GM18519 (cell line): ENCODE measurements at regions not wholly inside any gene's neighbourhood (a gene's known extent, or its start where the extent isn't known, plus 50 kb on each side); places are given as distances from the start of the nearest gene placed in this dataset.
"Not testable (repeated sequence)": the region's sequence is repeated elsewhere in the genome, so short reads cannot be mapped to it uniquely, and the experiment has no call there.

Experiments
- ATAC-seq: cut with Tn5 transposase; IDR thresholded peaks from one replicate; pipeline ENCODE4 v1.9.1; 2021; ENCODE audit warnings: mild to moderate bottlenecking, moderate library complexity; ENCODE audit not compliant: unreplicated experiment, low FRiP score

DNA sequence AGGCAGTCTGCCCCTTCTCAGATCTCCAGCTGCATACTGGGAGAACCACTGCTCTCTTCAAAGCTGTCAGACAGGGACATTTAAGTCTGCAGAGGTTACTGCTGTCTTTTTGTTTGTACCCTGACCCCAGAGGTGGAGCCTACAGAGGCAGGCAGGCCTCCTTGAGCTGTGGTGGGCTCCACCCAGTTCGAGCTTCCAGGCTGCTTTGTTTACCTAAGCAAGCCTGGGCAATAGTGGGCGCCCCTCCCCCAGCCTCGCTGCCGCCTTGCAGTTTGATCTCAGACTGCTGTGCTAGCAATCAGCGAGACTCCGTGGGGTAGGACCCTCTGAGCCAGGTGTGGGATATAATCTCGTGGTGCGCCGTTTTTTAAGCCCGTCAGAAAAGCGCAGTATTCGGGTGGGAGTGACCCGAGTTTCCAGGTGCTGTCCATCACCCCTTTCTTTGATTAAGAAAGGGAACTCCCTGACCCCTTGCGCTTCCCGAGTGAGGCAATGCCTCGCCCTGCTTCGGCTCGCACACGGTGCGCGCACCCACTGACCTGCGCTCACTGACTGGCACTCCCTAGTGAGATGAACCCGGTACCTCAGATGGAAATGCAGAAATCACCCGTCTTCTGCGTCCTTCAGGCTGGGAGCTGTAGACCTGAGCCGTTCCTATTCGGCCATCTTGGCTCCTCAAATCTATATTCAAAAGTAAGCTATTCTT lies 224.4 kb downstream of the ZNF326 start:
- ATAC-seq, result not testable (repeated sequence)

- no peak for ATAC-seq
Measured at GRCh38 chr1:90210633-90211491, 216.0 kb downstream of the ZNF326 start.

DNA sequence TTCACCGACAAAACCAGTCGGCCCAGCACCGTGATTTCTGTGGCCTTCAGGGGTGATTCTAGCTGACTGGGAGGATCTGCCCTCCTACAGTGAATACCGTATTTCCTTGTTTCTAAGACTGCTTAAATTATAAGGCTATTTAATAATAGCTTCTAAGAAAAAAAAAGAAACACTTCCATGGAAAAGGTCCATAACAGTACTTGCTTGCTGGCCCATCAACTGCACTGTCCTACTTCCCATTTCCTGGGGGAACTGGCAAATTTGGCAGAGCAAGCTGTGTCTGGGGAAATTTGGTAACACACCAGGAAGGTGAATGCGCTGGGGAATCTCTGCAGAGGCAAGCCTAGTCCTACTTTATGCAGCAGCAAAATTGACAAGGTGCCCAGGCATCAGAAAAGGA lies 214.0 kb downstream of the ZNF326 start:
- no peak for ATAC-seq

DNA sequence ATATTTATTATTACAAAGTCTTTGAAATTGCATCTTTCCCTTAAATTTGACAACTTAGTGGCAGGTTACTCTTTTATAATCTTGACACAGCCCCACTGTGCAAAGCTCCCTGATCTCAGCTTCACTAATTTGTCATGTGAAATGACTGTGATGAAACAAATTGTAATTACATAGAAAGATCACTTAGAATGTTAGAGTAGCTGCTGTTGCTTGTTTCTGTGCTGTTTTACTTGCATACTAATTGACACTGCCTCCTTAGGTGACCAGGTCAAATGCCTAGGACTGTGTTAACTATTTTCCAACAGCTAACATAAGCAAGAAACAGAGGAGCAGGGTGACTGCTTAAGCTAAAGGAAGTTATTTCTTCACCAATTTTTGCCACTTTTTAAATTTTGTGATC lies 211.3 kb downstream of the ZNF326 start:
- no peak for ATAC-seq

- no peak for ATAC-seq
Measured at GRCh38 chr1:90204780-90205179, 209.9 kb downstream of the ZNF326 start.

DNA sequence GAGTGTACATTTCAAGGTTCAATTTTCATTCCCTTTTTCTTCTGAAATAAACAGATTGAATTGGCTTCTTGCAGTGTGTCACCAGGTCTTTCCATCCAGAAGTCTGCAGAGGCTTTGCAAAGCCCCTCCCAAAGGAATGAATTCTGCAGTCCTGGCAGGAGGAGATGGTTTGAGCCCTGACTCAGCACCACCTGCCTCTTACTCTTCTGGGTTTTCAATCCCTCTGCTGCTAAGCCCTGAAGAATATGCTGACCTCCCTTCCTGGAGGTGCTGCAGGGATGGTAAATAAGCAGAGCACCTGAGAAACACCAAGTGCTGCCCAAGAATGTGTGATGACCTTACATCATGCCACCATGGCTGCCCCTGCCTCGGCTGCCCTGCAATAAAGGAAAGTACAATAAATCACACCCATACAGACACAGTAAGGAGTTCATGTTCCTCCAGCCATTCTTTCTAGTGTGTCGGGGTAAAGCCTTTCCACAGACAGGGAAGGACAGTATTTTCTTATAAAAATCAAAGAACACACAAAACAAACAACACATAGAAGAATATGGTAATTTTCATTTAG lies 209.2 kb downstream of the ZNF326 start:
- ATAC-seq, result no peak

- no peak for ATAC-seq
Measured at GRCh38 chr1:90201467-90202358, 206.8 kb downstream of the ZNF326 start.

GRCh38 chr1:90200646-90201205 lies 205.8 kb downstream of the ZNF326 start:
- no peak for ATAC-seq

DNA sequence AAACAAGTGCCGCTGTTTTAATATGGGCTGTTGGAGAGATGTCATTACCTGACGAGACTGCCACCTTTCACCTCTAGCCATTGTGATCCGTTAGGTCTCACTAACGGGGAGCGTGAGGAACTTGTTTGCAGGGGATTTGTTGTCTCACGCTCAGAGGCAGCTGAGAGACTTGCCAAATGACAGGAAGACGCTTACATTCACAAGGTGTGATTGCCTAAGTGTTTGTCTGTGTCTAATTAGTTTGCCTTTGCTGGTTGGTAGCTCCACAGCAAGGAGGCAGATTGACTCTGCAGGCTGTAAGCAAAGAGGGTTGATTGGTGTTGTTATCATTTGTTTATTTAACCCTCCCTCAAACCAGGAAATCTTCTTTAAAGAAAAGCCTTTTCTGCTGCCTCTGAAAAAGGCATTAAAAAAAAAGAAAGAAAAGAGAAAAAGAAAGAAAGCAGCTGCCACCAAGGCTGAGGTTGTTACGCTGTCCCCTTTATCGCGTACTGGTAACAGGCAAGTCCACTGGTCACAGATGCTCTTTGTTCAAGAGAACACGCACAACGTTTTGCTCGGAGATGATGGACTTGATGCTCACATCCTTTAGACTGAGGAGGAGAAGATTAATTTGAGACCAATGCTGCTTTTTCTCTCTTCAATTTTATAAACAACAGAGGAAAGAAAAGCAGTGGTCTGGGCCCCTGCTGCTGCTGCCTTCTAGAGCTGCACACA lies 203.9 kb downstream of the ZNF326 start:
- no peak for ATAC-seq

GRCh38 chr1:90193116-90193515 lies 198.2 kb downstream of the ZNF326 start:
- ATAC-seq, result no peak

DNA sequence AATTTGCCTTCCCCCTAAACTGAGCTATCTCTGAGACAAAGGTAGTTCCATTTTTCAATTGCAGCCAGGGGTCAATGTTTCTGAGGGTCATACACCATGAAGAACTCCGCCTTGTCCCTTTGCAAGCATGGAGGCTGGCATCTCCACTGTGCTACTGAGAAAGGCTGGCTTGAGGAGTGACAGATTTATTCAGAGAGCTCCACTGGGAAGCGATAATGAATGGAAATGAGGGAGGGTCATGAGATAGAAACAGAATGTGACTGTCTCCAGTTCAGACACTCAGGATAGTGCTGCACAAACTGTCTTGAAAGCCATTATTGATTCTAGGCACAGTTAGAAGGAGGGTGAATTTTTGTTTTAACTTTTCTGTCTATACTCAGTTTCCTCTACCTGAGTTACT lies 197.5 kb downstream of the ZNF326 start:
- ATAC-seq, result no peak

- no peak for ATAC-seq
Measured at GRCh38 chr1:90190523-90190922, 195.6 kb downstream of the ZNF326 start.

DNA sequence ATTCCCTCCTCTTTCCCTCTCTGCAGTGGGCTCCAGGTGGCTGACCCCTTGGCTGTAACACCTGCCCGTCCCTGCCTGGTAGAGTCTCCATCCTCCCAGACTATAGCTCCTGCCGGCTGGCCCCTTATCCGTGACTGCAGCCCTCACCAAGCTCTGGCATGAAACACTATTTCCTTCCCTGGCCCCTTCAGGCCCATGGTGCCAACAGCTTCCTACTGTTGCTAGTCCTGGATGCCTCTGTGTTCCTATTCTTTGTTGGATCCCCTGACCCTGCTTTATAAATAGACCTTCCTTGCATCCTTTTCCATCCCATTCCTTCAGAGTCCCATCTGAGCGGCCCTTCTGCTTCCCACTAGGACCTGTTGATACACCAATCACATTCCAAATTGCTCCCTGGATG lies 195.0 kb downstream of the ZNF326 start:
- no peak for ATAC-seq

- ATAC-seq, result no peak
Measured at GRCh38 chr1:90187323-90187585, 192.3 kb downstream of the ZNF326 start.

DNA sequence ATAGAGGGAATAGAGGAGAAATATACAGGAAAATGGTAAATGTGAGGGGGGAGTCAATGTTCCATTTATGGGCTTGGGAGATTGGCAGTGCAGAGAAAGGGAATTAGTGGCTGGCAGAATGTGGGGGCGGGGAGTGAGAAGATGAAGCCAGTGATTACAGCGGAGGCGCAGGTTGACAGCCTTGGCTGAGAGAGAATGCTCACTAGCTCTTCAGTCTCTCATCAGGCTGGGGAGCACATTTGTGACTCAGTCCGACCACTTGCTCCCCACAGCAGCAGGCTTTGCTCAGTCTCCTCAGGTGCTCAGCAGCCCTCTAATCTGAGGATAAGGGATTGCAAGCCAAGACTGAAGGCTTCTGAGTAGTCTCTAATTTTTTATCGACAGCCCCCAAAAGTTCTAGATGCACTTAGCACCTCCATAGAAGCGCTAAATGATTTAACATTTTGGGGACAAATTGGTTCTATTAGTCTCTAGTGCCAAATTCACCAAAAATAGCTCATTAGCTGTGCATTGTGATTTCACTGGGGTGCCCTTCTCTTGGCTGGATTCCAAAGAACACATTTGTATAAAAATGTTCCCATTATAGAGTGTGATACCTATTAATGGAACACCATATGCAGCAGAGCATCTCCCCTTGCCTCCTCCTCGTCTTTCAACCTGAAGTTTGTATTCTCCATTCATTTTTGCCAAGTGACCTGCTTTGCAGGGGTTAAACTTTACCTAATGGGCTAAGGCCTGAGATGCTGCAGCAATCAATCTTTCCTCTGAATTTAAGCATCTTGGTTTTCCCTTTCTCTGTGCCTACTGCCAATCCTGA lies 191.8 kb downstream of the ZNF326 start:
- no peak for ATAC-seq

GRCh38 chr1:90176530-90176929 lies 181.6 kb downstream of the ZNF326 start:
- no peak for ATAC-seq

GRCh38 chr1:90175490-90176167 lies 180.7 kb downstream of the ZNF326 start:
- no peak for ATAC-seq

DNA sequence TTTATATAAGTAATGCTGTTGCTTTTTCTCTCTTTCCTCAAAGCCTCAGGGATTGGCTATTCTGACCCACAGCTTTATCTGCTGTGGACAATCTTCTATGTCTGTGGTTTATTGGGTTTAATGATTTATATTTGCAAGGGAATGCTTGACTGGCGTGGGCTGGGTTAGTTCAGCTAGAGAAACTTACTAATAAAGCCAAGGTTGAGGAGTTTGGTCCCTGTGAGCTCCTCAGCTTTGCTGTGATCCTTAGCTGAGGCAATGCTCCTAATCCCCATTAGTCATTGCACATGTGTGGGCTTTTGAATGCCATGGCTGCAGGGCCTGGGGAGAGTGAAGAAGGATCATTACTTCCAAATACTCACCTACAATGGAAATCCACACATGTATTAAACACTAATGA lies 179.3 kb downstream of the ZNF326 start:
- no peak for ATAC-seq

DNA sequence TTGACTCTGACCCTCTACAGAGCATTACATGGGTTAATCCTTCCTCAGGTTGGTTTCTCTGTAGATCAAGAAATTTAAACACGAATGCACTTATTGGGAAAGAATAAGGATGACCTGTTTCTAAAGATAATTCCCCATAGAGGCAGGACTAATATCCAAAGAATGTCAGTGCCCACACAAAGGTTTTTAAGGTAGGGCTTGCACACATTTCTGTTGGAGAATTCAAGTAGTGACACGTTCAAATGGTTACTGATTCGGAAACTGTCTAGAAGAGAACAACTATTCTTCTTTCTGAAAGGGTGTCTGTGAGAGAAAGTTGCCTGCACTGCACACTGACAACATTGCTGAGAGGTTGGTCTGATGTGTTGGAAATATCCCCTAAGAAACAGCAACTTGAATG lies 167.3 kb downstream of the ZNF326 start:
- no peak for ATAC-seq
